ENCODE measurements at regions not wholly inside any gene's neighbourhood (a gene's known extent, or its start where the extent isn't known, plus 50 kb on each side); places are given as distances from the start of the nearest gene placed in this dataset.

- TF ChIP-seq CTCF (IDR thresholded peaks at IDR 0.05; ENCODE audit: extremely low read depth in 1 of 2, insufficient read depth in 1 of 2, low read depth in 1 of 2, low read length in 2 of 2), result no peak
- no peak for TF ChIP-seq POLR2A (IDR thresholded peaks at IDR 0.05; ENCODE audit: low read depth, low read length)
- TF ChIP-seq MAX (IDR thresholded peaks at IDR 0.05; ENCODE audit: insufficient read depth, insufficient read length), result no peak
- no peak for TF ChIP-seq JUN (IDR thresholded peaks at IDR 0.05; ENCODE audit: borderline replicate concordance, insufficient read depth, insufficient read length, low read depth)
- no peak for TF ChIP-seq EZH2 (IDR thresholded peaks at IDR 0.05; ENCODE audit: borderline replicate concordance, low read depth, low read length, severe bottlenecking)
Observed at GRCh38 chr14:101286271-101287018, 274.9 kb upstream of the DIO3 start.

Measured in endothelial cell of umbilical vein (primary cell).